H1 (cell line): ENCODE measurements at regions not wholly inside any gene's neighbourhood (a gene's known extent, or its start where the extent isn't known, plus 50 kb on each side); places are given as distances from the start of the nearest gene placed in this dataset.

Source experiments
- CTCF ChIA-PET: fragments of 300-600 bp; sonication (Branson Sonifier 250); formaldehyde crosslinking; loops from one replicate; lab custom pipeline; 2021; ENCODE audit not compliant: partially characterized antibody; lab: Charles Lee
- POLR2A ChIA-PET: fragments of 300-600 bp; sonication (Branson Sonifier 250); formaldehyde crosslinking; loops from one replicate; lab custom pipeline; 2021; ENCODE audit warnings: inconsistent platforms; ENCODE audit not compliant: partially characterized antibody; lab: Charles Lee
- DNase-seq, 2 experiments: peaks; one replicate each; pipeline versions ENCODE4 v3.0.0 to v3.0.0-alpha.2; 2010 to 2022; ENCODE audit warnings: low spot score in 2 of 2, low read depth in 1 of 2, mixed read lengths in 1 of 2
- FAIRE-seq: peaks from 2 replicates; lab custom pipeline; 2011; peaks lifted over from hg19 to GRCh38; lab: Jason Lieb, UNC
- H2AFZ ChIP-seq: 2 replicates; pipeline ENCODE4 v1.8.1; 2012; ENCODE audit warnings: low read length, inconsistent platforms
- H2AK5ac ChIP-seq: 2 replicates; pipeline ENCODE4 v1.6.1; 2013; ENCODE audit warnings: low read depth, low read length
- H2BK120ac ChIP-seq: replicated peaks from 2 replicates; pipeline ENCODE3; 2013; ENCODE audit warnings: low read depth, low read length, inconsistent platforms
- H2BK12ac ChIP-seq: 2 replicates; pipeline ENCODE4 v1.6.1; 2013; ENCODE audit warnings: low read depth, low read length
- H2BK15ac ChIP-seq: 2 replicates; pipeline ENCODE4 v1.6.1; 2013; ENCODE audit warnings: low read length
- H2BK20ac ChIP-seq: 2 replicates; pipeline ENCODE4 v1.6.1; 2013; ENCODE audit warnings: low read length
- H2BK5ac ChIP-seq: 2 replicates; pipeline ENCODE4 v1.6.1; 2013; ENCODE audit warnings: low read depth, low read length
- H3K14ac ChIP-seq: 2 replicates; pipeline ENCODE4 v1.6.1; 2013; ENCODE audit warnings: inconsistent platforms; ENCODE audit not compliant: insufficient read length
- H3K18ac ChIP-seq: 2 replicates; pipeline ENCODE4 v1.6.1; 2013; ENCODE audit warnings: low read length; ENCODE audit errors: extremely low read depth
- H3K23ac ChIP-seq: 2 replicates; pipeline ENCODE4 v1.6.1; 2013; ENCODE audit warnings: inconsistent platforms; ENCODE audit not compliant: insufficient read length
- H3K23me2 ChIP-seq: 2 replicates; pipeline ENCODE4 v1.6.1; 2013; ENCODE audit warnings: low read depth, low read length
- H3K27ac ChIP-seq: 2 replicates; pipeline ENCODE4 v1.6.1; 2011; ENCODE audit warnings: low read depth, low read length, inconsistent platforms
- H3K27me3 ChIP-seq, 4 experiments: replicated peaks in 1 of 4; 1 replicate in 1 of 4; 2 replicates in 3 of 4; pipeline versions ENCODE4 v1.6.1 to v1.8.1; 2011 to 2013; ENCODE audit warnings: low read length in 3 of 4, mild to moderate bottlenecking in 3 of 4, inconsistent platforms in 2 of 4, mixed read lengths in 2 of 4, moderate library complexity in 1 of 4; ENCODE audit not compliant: control insufficient read depth in 3 of 4, insufficient read depth in 3 of 4; ENCODE audit errors: extremely low read depth in 1 of 4
- H3K36me3 ChIP-seq, 4 experiments: 2 replicates each; pipeline versions ENCODE4 v1.6.1 to v1.8.1; 2011 to 2013; ENCODE audit warnings: mild to moderate bottlenecking in 4 of 4, low read length in 3 of 4, moderate library complexity in 2 of 4, control low read depth in 1 of 4, inconsistent platforms in 1 of 4; ENCODE audit not compliant: insufficient read depth in 4 of 4, control insufficient read depth in 2 of 4
- H3K4ac ChIP-seq: replicated peaks from 2 replicates; pipeline ENCODE3; 2013; ENCODE audit warnings: low read length, low read depth, mixed read lengths, inconsistent platforms; ENCODE audit not compliant: insufficient read length
- H3K4me1 ChIP-seq, 4 experiments: replicated peaks in 1 of 4; 1 replicate in 1 of 4; 2 replicates in 3 of 4; pipeline versions ENCODE4 v1.6.1 to v1.8.1; 2011 to 2013; ENCODE audit warnings: low read length in 3 of 4, inconsistent platforms in 2 of 4, mixed read lengths in 1 of 4; ENCODE audit not compliant: insufficient read depth in 4 of 4, control insufficient read depth in 3 of 4
- H3K4me2 ChIP-seq, 2 experiments: 2 replicates each; pipeline versions ENCODE4 v1.6.1 to v1.8.1; 2011 to 2013; ENCODE audit warnings: low read depth in 2 of 2, low read length in 2 of 2, control low read depth in 1 of 2, inconsistent platforms in 1 of 2, mild to moderate bottlenecking in 1 of 2; ENCODE audit not compliant: insufficient read depth in 1 of 2
- H3K4me3 ChIP-seq, 4 experiments: fragments of 200-600, 300-600 bp in 1 of 4; sonication (generic), shearing (Covaris generic), sonication (Bioruptor Twin) in 1 of 4; 2 replicates each; pipeline versions ENCODE4 v1.5.1 to v1.8.1; 2011 to 2016; ENCODE audit warnings: low read length in 4 of 4, low read depth in 3 of 4, control low read depth in 2 of 4, inconsistent platforms in 2 of 4, mild to moderate bottlenecking in 2 of 4, mixed read lengths in 1 of 4, moderate library complexity in 1 of 4; ENCODE audit not compliant: insufficient read depth in 2 of 4; ENCODE audit errors: extremely low read depth in 1 of 4
- H3K56ac ChIP-seq: replicated peaks from 2 replicates; pipeline ENCODE3; 2013; ENCODE audit warnings: low read depth, mild to moderate bottlenecking, mixed read lengths, low read length, inconsistent platforms; ENCODE audit not compliant: insufficient read length
- H3K79me1 ChIP-seq: 2 replicates; pipeline ENCODE4 v1.6.1; 2013; ENCODE audit warnings: low read depth, low read length, control low read depth
- H3K79me2 ChIP-seq, 2 experiments: 2 replicates each; pipeline versions ENCODE4 v1.6.1 to v1.8.1; 2012 to 2013; ENCODE audit warnings: low read length in 2 of 2, mild to moderate bottlenecking in 2 of 2, inconsistent platforms in 1 of 2; ENCODE audit not compliant: insufficient read depth in 2 of 2, control insufficient read depth in 1 of 2
- H3K9ac ChIP-seq, 4 experiments: replicated peaks in 1 of 4; 1 replicate in 1 of 4; 2 replicates in 3 of 4; pipeline versions ENCODE4 v1.6.1 to v1.8.1; 2011 to 2013; ENCODE audit warnings: low read depth in 3 of 4, low read length in 3 of 4, control low read depth in 2 of 4, mild to moderate bottlenecking in 2 of 4, moderate library complexity in 2 of 4, inconsistent platforms in 1 of 4; ENCODE audit errors: extremely low read depth in 1 of 4
- H3K9me3 ChIP-seq, 2 experiments: 2 replicates each; pipeline versions ENCODE4 v1.6.1 to v1.8.1; 2012 to 2013; ENCODE audit warnings: mild to moderate bottlenecking in 2 of 2, moderate library complexity in 2 of 2, control low read depth in 1 of 2, inconsistent platforms in 1 of 2, low read depth in 1 of 2, low read length in 1 of 2, mixed read lengths in 1 of 2; ENCODE audit not compliant: insufficient read depth in 2 of 2
- H4K20me1 ChIP-seq, 2 experiments: replicated peaks in 1 of 2; 2 replicates each; pipeline versions ENCODE3 to v1.8.1; 2011 to 2013; ENCODE audit warnings: inconsistent platforms in 2 of 2, low read length in 2 of 2, mild to moderate bottlenecking in 1 of 2; ENCODE audit not compliant: insufficient read depth in 2 of 2, control insufficient read depth in 1 of 2
- H4K5ac ChIP-seq: 2 replicates; pipeline ENCODE4 v1.6.1; 2013; ENCODE audit warnings: low read length, low read depth, mixed read lengths, inconsistent platforms; ENCODE audit not compliant: insufficient read length
- H4K8ac ChIP-seq: 2 replicates; pipeline ENCODE4 v1.8.0; 2013; ENCODE audit warnings: mild to moderate bottlenecking, moderate library complexity, low read length, inconsistent platforms; ENCODE audit not compliant: insufficient read depth; ENCODE audit errors: extremely low read depth
- H4K91ac ChIP-seq: replicated peaks from 2 replicates; pipeline ENCODE3; 2013; ENCODE audit warnings: low read length, mixed read lengths, inconsistent platforms; ENCODE audit not compliant: insufficient read length
- WGBS, 2 experiments: shearing (Covaris generic) in 1 of 2; methylation state at CpG; one replicate each; pipeline versions ENCODE4 v1.1.6 to v1.1.7; 2013 to 2015; ENCODE audit warnings: low lambda C conversion rate in 2 of 2, mixed read lengths in 2 of 2, inconsistent platforms in 1 of 2, low coverage in 1 of 2, missing lambda C conversion rate in 1 of 2; ENCODE audit not compliant: insufficient replicate concordance in 2 of 2, insufficient coverage in 1 of 2, insufficient read length in 1 of 2; ENCODE audit errors: extremely low coverage in 1 of 2, missing lambda C conversion rate in 1 of 2; 5-methylcytosine and 5-hydroxymethylcytosine counted together
- TF ChIP-seq, protein P1 (sequence below): IDR thresholded peaks from 2 replicates; pipeline ENCODE4 v1.6.1; 2012; ENCODE audit warnings: inconsistent platforms

DNA sequence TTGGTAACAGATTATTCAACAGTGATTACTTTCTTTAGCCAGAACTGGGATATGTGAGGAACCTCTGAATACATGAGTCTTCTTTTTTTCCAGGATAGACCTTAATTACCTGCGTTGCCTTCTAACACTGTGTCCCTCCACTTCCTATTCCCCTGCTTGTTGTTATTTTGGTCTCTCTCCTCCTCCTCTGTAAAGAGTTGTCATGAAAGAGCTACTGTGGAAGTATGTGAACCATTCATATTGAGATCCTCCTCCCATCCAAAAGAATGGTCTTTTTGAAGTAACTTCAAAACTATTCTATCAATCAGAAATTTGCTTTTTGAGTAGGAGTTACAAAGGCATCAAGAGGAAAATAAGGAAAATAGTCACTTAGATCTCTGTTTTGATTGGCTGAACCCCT is 420.0 kb upstream of the TENM3 start:
- Histone ChIP-seq H3K27ac (no peak overlapping the region), H3K4me3 (no peak overlapping the region), H3K79me2 (no peaks in the 10 kb centered on the region), H4K91ac (no peak overlapping the region), H2BK5ac (no peak overlapping the region), H3K79me1 (no peaks in the 10 kb centered on the region), H3K18ac (no peak overlapping the region), H2AK5ac (no peak overlapping the region), H3K9me3 (peaks cover 7 to 10% of the 10 kb centered on the region in 2 experiments; a peak in 3 of 4 replicates), H3K4ac (no peak overlapping the region), H3K36me3 (no peaks in the 10 kb centered on the region), H3K9ac (no peak overlapping the region), H4K5ac (no peak overlapping the region), H3K4me1 (peaks cover 0 to 22% (median 13%) of the 10 kb centered on the region in 4 experiments; a peak in 5 of 7 replicates), H3K4me2 (peak overlapping the region; percentile 6 to 23; a peak in 1 of 4 replicates), H3K23ac (no peak overlapping the region), H2BK12ac (no peak overlapping the region), H2AFZ (peak overlapping the region; percentile 11; the same call in 1 of the 2 replicates), H3K14ac (no peak overlapping the region), H3K27me3 (no peaks in the 10 kb centered on the region), H2BK120ac (no peak overlapping the region), H4K8ac (no peak overlapping the region), H3K23me2 (no peaks in the 10 kb centered on the region), H4K20me1 (no peaks in the 10 kb centered on the region), H3K56ac (no peak overlapping the region), H2BK20ac (no peak overlapping the region), H2BK15ac (no peak overlapping the region)
- 25% methylated on average over 1 of the region's 1 CpG; no CpG with 5 or more reads in 1 of the 2 experiments for whole genome bisulfite sequencing, 2 experiments
- ChIA-PET POLR2A (no interaction called here), CTCF (no interaction called here)
- TF ChIP-seq, protein P1, sequence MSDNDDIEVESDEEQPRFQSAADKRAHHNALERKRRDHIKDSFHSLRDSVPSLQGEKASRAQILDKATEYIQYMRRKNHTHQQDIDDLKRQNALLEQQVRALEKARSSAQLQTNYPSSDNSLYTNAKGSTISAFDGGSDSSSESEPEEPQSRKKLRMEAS = no peak
- FAIRE-seq = peak; percentile 68
- DNase-seq = no peak
